Adrenal gland (tissue), 9 donors: ENCODE measurements at regions not wholly inside any gene's neighbourhood (a gene's known extent, or its start where the extent isn't known, plus 50 kb on each side); places are given as distances from the start of the nearest gene placed in this dataset.

Experiments used
- DNase-seq, 7 donors: peaks; one replicate each; pipeline ENCODE4 v3.0.0-alpha.2; 2019 to 2020
- H3K27ac ChIP-seq, 5 donors: fragments of 200-600 bp; sonication (generic) in 4 of 5; 1 replicate in 3 of 5; 2 replicates in 2 of 5; pipeline versions ENCODE4 v1.5.1 to v1.8.0; 2016 to 2020; ENCODE audit warnings: mild to moderate bottlenecking in 1 of 5
- H3K27me3 ChIP-seq: fragments of 200-600 bp; 2 replicates; pipeline ENCODE4 v1.8.0; 2021
- H3K36me3 ChIP-seq, 2 donors: fragments of 200-600 bp; replicated peaks in 1 of 2; 1 replicate in 1 of 2; 2 replicates in 1 of 2; pipeline versions ENCODE4 v1.5.1 to v1.8.0; 2018 to 2022
- H3K4me1 ChIP-seq, 2 donors: fragments of 200-600 bp; replicated peaks in 1 of 2; 1 replicate in 1 of 2; 2 replicates in 1 of 2; pipeline versions ENCODE4 v1.5.1 to v1.8.0; 2018 to 2021
- H3K4me3 ChIP-seq, 4 donors: fragments of 200-600 bp; sonication (generic) in 3 of 4; one replicate each; pipeline ENCODE4 v1.5.1; 2016 to 2018
- H3K9me3 ChIP-seq, 3 donors: fragments of 200-600 bp; sonication (generic) in 1 of 3; replicated peaks in 1 of 3; 1 replicate in 2 of 3; 2 replicates in 1 of 3; pipeline versions ENCODE4 v1.5.1 to v1.8.0; 2016 to 2021
- POLR2A ChIP-seq, 2 donors: fragments of 450-650 bp; IDR thresholded peaks; one replicate each; pipeline ENCODE4 v1.6.1; 2017; ENCODE audit warnings: antibody characterized with exemption in 2 of 2, mild to moderate bottlenecking in 2 of 2, moderate library complexity in 1 of 2
- WGBS, 4 donors: extraction: QIAGEN DNeasy Blood & Tissue Kit in 2 of 4; methylation state at CpG; one replicate each; pipeline versions ENCODE4 v1.1.5 to v1.1.7; 2013 to 2017; 5-methylcytosine and 5-hydroxymethylcytosine counted together
- intact Hi-C, 2 donors: fragments of 100-400 bp; cut with DNase I; formaldehyde crosslinking; loops; one replicate each; pipeline versions ENCODE4 v1.14.1 to v1.15.0; 2022 to 2023
- TF ChIP-seq, protein P1 (sequence below), 6 experiments: fragments of 450-650 bp in 4 of 6; fragments of 200-600 bp in 2 of 6; sonication (generic) in 1 of 6; IDR thresholded peaks; 1 replicate in 5 of 6; 2 replicates in 1 of 6; pipeline versions ENCODE4 v1.5.1 to v1.8.0; 2016 to 2021; ENCODE audit warnings: antibody characterized with exemption in 6 of 6, mild to moderate bottlenecking in 2 of 6, moderate library complexity in 1 of 6
- donor health status: healthy with polysubstance abuse.
- donor health status: Bipolar disorder and iron deficiency.
- donor health status: DM: yes; HTN: yes; CAD: no.
- donor health status: DM: no; HTN: no; CAD: no.
- donor health status: DM: no; HTN: no; CAD: no.

DNA sequence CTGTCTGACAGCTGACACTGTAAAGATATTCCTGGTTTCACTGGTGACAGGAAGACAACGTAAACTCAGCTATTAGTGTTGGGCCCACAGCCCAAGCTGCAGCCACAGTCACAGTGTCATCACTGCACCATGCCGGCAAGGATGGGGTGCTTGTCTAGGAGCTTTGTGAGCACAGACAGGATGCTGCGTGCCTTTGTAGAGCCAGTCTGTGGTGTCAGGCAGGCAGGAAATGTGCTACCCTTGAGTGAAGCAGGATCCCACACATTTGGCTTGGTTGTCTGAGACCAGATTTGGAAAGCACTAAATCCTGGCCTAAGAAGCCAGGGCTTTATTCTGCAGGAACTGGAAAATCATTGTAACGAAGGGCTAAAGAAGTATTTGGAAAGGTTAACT is 121.6 kb upstream of the ADAMTS16 start:
- Histone ChIP-seq H3K27me3 (no peaks in the 10 kb centered on the region), H3K4me1 (no peaks in the 10 kb centered on the region), H3K9me3 (no peaks in the 10 kb centered on the region), H3K4me3 (no peak overlapping the region), H3K27ac (no peak overlapping the region), H3K36me3 (no peaks in the 10 kb centered on the region)
- 53 to 58% (median 56%) methylated on average over 1 to 4 of the region's 4 CpGs for WGBS, 4 donors
- intact Hi-C loops: no loop called here
- no peak for DNase-seq
- TF ChIP-seq, protein P1, sequence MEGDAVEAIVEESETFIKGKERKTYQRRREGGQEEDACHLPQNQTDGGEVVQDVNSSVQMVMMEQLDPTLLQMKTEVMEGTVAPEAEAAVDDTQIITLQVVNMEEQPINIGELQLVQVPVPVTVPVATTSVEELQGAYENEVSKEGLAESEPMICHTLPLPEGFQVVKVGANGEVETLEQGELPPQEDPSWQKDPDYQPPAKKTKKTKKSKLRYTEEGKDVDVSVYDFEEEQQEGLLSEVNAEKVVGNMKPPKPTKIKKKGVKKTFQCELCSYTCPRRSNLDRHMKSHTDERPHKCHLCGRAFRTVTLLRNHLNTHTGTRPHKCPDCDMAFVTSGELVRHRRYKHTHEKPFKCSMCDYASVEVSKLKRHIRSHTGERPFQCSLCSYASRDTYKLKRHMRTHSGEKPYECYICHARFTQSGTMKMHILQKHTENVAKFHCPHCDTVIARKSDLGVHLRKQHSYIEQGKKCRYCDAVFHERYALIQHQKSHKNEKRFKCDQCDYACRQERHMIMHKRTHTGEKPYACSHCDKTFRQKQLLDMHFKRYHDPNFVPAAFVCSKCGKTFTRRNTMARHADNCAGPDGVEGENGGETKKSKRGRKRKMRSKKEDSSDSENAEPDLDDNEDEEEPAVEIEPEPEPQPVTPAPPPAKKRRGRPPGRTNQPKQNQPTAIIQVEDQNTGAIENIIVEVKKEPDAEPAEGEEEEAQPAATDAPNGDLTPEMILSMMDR (IDR thresholded peaks at IDR 0.05): no peak
- no peak for TF ChIP-seq POLR2A (IDR thresholded peaks at IDR 0.05)

DNA sequence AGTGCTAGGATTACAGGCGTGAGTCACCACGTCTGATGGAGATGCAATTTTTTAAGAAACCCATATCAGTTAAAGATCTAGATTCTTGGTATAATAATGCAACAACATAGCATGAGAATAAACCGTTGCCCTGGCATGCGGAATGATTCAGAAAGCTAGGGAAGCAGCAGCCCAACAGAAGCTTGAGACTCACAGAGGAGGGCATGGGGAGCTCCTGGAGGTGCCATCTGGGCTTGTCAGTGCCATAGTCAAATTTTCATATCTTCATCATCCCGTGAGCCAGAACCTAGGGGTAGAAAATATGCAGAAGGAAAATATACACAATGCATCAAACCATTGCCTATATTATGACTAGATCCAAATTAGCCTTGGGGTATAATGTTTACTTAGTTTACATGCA is 118.7 kb upstream of the ADAMTS16 start:
- intact Hi-C loops: no loop called here
- H3K9me3 ChIP-seq: no peaks in the 10 kb centered on the region
- H3K27ac ChIP-seq: no peak overlapping the region
- no peaks in the 10 kb centered on the region for H3K4me1 ChIP-seq
- no peak for DNase-seq
- no peaks in the 10 kb centered on the region for H3K27me3 ChIP-seq
- TF ChIP-seq, protein P1 (IDR thresholded peaks at IDR 0.05): no peak
- no peak for TF ChIP-seq POLR2A (IDR thresholded peaks at IDR 0.05)
- no peaks in the 10 kb centered on the region for H3K36me3 ChIP-seq
- WGBS, 4 donors: 76 to 84% (median 77%) methylated on average over 5 of the region's 5 CpGs
- no peak overlapping the region for H3K4me3 ChIP-seq

DNA sequence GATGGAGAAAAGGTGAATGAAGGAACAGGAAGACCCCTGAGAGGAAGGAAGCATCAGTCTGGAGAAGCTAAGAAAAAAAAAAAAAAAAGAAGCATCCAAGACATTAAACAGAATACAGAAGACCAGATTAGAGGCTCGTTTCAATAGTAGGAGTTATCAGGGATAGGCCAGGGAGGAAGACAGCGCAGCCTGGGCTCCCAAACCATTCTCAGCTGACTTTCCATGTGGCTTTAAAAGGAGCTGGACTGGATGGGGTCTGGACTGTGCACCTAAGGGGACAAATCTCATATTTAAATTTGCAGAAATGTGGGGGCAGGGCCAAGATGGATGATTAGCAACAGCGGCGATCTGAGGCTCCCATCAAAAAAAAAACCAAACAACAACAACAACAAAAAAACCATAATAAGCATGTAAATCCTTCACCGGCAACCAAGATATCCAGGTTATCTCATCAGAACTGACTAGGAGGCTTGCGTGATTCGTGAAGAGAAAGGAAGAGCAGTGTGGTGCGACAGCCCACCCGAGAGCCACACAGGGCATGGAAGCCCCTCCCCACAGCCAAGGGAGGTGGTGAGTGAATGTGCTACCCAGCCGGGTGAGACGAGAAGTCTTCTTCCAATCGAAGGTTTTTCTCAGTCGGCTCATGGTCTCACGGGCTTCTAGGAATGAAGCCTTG is 114.9 kb upstream of the ADAMTS16 start:
- TF ChIP-seq, protein P1 (IDR thresholded peaks at IDR 0.05): no peak
- no peak for TF ChIP-seq POLR2A (IDR thresholded peaks at IDR 0.05)
- WGBS, 4 donors: 79 to 88% (median 85%) methylated on average over 14 of the region's 14 CpGs
- DNase-seq: no peak
- no peaks in the 10 kb centered on the region for H3K9me3 ChIP-seq
- no peak overlapping the region for H3K27ac ChIP-seq
- H3K4me3 ChIP-seq: no peak overlapping the region
- no peaks in the 10 kb centered on the region for H3K4me1 ChIP-seq
- H3K27me3 ChIP-seq: no peaks in the 10 kb centered on the region
- no peaks in the 10 kb centered on the region for H3K36me3 ChIP-seq
- intact Hi-C loops: no loop called here

DNA sequence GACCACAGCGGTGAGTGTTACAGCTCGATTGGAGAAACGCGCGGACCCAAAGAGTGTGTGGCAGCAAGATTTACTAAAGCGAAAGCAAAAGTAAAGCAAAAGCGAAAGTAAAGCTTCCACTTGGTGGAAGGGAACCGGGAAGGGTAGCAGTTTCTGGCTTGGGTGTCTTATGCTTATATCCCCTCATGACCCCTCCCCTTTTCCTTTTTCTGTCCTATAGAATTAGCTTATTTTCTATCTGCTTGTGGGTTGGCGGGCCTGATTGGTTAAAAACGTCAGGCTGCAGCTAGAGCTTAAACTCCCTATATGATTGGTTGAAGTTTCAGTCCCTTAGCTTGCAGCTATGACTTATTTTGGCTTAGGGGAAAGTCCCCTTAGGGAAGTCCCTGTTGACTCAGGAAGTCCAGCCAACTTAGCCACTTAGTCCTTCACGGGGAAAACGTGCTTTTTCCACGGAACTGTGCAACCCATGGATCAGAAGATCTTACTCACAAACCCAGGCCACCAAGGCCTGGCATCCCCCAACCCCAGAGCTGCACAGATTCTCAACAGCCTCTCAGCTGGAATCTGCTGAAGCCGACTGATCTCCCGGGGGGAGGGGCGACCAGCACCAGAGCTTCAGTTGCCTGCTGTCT is 114.2 kb upstream of the ADAMTS16 start:
- H3K9me3 ChIP-seq: no peaks in the 10 kb centered on the region
- H3K4me1 ChIP-seq: no peaks in the 10 kb centered on the region
- no peaks in the 10 kb centered on the region for H3K27me3 ChIP-seq
- WGBS, 4 donors: 70 to 84% (median 79%) methylated on average over 13 to 16 of the region's 16 CpGs
- intact Hi-C loops: no loop called here
- no peaks in the 10 kb centered on the region for H3K36me3 ChIP-seq
- H3K4me3 ChIP-seq: no peak overlapping the region
- DNase-seq: no peak
- H3K27ac ChIP-seq: no peak overlapping the region
- TF ChIP-seq POLR2A (IDR thresholded peaks at IDR 0.05): no peak
- TF ChIP-seq, protein P1 (IDR thresholded peaks at IDR 0.05): no peak
